Nucleus accumbens (tissue), 56 donors: ENCODE measurements at regions not wholly inside any gene's neighbourhood (a gene's known extent, or its start where the extent isn't known, plus 50 kb on each side); places are given as distances from the start of the nearest gene placed in this dataset.
"Not testable (repeated sequence)": the region's sequence is repeated elsewhere in the genome, so short reads cannot be mapped to it uniquely, and the experiment has no call there.

ENCODE experiments used
- DNase-seq, 56 donors: peaks; one replicate each; lab custom pipeline; 2025; lab: John Stamatoyannopoulos, UW

DNA sequence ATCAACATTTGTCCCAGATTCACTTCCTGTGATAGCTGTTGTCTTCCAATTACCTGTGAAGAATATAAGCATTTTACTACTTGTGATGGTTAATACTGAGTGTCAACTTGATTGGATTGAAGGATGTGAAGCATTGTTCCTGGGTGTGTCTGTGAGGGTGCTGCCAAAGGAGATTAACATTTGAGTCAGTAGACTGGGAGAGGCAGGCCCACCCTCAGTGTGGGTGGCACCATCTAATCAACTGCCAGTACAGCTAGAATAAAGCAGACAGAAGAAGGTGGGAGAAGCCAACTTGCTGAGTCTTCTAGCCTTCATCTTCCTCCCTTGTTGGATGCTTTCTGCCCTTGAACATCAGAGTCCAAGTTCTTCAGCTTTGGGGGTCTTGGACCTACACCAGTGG, 660.4 kb upstream of the GOT2 start:
- peak in 8 of 56 donors; percentile 5 to 47 (median 12) for DNase-seq

DNA sequence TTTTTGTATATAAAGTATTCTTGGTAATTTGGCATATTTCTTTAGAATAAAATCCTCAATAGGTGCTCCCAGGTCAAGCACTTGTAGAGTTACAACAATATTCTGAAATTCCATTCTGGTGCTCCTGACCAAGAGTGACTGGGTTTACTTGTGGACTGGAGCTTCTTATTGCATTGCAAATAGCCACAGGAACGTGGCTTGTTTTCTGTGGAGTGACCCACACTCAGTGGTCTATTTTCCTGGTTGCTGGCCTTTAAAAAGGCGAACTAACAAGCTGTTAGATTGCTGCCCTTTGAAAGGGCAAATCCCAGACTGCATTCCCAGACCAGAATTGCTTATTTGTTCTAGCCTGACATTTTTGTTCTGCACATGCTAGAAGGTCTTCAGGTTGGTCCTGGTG, 658.8 kb upstream of the GOT2 start:
- DNase-seq = no peak

DNA sequence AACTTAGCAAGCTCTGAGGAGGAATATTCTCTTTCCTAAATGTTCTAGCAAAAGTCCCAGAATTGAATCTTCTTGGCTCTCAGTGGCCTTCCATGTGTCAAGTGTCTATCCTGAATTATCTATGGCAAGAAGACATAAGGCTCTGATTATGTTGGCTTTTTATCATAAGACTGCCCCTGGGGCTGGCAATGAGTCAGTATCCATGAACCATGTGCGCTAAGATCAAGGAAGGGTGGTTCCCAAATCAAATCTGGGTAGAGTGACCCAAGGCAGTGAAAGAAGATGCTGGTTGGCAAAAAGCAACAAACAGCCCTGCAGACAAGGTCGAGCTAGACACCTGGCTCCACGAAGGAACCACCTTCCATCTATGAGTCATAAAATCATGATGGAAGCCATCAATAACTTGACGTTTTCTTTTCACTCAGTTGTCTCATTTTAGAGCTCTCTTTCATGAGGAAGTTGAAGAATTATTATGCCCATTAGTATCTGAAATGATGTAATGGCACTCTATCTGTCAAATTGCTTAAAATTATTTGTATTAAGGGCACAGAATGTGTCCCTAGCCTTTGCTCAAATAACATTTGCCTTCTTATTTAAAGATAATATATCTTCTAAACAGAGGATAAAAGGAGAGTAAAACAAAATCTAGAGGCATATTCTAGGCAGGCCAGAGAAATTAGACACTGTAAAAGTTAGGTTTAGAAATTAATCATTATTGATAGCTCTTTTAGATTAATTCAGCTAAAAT, 657.7 kb upstream of the GOT2 start:
- DNase-seq = no peak

DNA sequence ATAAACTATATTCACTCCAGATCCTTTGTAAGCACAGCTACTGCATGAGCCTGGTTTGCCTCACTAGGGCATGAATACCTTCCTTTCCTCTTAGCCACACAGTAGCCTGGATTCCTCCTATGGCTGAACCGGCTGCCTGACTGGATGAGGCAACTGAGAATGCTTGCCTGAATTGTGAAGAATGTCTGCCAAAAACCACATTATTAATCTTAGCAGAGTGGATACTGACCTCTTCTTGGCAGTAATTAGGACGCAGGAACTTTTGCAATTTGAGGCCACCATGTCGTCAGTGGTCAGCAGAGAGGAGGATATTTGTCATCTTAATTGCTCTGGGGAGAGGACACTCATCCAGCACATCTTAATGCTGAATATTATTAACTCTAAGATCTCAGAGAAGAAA, 651.8 kb upstream of the GOT2 start:
- no peak for DNase-seq

DNA sequence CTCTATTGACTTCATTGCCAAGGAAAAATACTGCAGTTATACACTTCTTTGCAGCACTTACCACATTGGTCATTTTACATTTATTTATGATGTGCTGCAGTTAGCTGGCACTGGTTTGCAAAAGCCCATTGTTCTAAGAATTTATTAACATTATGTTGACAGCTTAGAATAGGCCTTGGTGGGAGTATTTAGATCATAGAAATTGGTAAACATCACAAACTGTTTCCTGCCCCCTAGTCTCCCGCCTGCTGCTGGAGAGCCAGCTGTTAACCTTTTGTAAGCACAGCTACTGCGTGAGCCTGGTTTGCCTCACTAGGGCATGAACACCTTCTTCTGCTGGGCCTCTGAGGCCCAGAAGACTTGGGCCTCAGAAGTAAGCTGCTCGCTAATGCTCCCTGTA, 651.4 kb upstream of the GOT2 start:
- no peak for DNase-seq

DNA sequence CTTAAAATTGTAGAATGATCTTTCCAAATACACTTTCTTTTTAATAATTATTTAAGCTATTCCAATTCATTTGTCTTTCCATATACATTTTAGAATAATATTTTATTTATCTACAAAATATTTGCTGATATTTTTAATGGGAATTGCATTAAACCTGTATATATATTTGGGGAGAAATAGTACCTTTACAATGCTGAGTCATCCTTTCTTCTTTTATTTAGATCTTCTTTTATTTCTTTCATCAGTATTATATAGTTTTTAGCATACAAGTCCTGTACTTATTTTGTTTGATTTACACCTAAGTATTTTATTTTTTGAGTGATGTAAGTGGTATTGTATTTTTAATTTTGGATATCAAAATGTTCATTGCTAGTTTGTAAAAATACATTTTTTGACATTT, 639.5 kb upstream of the GOT2 start:
- no peak for DNase-seq

DNA sequence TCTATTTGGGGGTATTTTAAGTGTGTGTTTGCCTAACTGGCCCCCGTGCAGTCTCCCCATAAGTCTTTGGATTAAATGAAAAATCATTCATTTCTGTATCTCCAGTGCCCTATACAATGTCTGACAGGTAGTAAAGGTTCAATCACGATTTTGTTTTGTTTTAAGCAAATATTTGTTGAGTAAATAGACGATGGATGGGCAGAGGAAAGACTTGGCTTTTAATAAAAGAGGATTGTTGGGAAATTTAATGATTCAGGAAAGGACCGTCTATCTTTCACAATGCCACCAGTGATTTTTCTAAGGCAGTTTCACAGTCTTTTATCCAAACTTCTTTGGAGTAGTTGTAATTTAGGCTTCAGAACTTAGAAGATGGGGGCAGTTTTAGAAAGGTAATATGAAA, 636.6 kb upstream of the GOT2 start:
- DNase-seq = no peak

DNA sequence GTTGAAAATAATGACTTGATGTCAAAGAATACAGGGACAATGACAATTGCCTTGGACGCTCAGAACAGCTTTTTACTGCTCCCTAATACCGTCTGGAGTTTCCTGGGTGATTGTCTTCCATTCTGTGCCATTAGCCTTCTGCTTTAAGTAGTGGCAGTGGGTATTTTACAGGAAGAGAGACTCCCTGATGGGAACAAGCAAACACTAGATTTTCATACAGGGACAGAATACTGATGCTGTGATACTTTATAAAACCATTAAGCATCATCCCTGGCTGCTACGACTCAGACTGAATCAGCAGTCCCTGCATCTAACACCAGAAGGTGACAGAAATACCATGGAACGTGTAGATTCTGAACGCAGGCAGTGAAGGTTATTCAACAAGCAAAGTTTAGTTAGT, 635.4 kb upstream of the GOT2 start:
- no peak for DNase-seq

DNA sequence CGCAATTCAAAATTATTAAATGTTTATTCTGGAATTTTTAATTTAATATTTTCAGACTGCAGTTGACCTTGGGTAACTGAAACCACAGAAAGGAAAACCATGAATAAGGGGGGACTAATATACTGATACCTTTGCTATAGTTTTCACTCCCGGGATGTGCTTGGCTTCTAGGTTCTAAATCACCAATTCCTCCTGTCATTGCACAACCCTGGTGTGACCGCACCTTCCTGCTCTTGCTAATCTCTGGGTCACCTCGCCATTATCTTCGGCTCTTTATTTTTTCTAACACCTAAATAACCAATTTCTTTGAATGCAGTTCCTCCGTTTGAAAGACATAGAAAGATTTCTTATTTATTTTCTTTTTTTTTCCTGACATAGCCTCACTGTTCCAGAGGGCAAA, 634.5 kb upstream of the GOT2 start:
- no peak for DNase-seq

DNA sequence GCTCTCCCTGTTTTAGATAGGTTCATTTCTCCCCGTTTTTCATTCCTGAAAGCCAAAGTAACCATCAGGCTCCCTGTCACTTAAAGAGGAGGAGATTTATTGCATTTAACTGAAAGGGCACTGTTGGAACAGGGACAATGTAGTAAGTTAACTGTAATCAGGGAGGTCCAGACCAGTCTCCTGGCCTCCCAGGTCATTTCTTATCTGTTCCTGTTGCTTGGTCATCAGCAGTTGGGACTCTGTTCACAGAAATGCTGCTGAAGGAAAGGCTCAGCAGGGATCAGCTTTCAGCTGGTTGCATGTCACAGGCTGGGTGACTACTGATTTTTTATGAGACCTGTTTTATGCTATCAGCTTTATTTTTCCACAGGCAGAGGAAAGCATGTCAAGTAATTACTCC, 622.6 kb upstream of the GOT2 start:
- no peak for DNase-seq

DNA sequence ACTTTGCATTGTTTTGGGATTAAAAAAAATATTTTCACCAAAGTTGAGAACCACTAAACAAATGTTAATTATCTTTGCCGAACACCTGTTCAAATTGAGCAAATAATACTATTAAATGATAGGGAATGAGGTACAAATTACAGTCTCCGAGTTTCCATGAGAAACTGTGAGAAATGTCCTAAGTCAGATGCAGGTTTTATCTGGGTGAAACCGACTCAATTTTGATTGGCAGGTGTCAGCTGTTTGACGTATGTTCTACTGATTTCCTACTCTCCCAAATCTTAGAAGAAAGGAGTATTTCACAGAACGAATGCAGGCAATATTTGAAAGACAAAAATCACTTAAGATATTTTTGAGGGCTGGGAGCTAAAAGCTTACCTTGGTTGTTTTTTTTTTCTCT, 622.0 kb upstream of the GOT2 start:
- DNase-seq = no peak

DNA sequence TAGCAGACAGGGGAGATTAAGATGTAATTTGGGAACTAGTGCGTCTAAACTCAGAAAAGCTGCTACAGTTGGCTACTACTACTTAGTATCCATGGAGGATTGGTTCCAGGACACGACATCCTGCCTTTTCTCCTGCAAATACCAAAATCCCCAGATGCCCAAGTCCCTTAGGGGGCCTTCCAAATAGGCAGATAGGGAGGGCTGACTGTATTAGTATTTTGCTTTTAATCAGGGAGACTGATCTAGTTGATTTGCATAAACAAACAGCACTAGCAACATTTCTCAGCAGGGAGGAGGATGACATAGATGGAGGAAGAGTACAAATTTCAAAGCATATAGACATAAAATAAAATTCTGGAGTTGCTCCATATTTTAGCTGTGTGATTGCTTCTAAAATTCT, 621.6 kb upstream of the GOT2 start:
- DNase-seq = no peak

DNA sequence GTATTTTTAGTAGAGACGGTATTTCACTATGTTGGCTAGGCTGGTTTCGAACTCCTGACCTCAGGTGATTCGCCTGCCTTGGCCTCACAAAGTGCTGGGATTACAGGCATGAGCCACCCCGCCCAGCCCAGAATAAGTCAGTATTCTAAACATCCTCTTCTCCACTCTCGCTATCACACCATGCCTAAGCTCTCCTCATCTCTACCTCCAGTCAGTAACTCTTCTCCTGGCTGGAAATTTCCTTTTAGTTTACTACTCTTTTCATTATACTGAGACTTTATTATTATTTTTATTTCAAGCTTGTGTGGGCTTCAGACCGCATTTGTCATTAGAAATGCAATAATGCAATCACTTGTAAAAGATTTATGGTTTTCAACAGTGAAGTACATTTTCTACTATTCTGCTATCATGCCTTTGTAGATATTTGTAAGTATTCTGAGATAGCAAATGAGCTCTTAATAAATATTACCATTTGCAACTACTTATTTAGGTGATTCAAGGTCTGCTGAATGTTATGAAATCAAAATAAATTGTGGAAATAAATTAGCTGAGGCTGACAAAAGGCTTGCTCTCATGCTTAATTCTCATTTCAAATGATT, 617.3 kb upstream of the GOT2 start:
- DNase-seq = no peak

DNA sequence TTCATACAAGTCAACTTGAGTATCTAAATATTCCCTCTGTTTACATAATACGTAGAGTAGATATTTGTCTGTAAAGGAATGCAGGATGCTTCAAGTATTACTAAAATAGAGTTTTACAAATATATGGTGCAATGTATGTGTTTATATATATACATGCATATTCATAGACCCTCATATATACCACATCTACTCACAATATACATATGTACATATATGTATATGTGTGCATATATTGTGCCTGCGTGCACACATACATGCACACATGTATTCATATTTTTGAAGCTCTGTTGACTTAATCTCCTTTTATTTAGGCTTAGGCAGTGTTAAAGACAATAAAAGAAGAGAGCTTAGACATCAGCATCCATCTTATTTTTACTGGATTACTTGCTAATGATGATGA, 616.6 kb upstream of the GOT2 start:
- DNase-seq = no peak

DNA sequence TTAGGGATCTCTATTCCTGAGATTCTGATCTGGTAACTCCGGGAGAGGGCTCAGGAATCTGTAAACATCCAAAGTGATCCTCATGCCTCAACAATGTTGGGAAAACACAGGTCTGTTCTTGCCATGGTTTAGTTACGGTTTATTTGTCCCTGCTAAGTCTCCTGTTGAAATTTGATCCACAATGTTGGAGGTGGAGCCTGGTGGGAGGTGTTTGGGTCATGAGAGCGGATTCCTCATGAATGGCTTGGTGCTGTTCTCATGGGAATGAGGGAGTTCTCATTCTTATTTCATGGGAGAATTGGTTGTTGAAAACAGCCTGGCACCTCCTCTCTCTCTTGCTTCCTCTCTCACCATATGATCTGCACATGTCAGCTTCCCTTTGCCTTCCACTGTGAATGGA, 608.6 kb upstream of the GOT2 start:
- no peak for DNase-seq

DNA sequence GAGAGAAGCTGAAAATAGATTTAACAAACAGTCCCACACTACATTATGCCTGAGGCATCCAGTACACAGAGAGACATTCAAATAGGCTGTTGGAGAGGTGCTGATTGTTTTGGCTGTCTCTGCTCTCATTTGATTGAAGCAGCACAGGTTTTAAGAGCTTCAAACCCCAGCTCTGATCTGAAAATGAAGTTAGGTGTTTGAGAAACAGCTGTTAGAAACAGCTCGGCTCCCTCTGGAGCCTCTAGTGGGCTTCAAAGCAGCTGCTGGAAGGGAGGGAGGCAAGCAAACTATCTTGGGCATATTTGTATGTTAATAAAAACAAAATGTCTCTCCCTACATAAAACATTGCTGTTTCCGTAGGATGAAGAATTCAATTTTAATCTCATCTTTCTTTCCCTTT, 607.3 kb upstream of the GOT2 start:
- no peak for DNase-seq

DNA sequence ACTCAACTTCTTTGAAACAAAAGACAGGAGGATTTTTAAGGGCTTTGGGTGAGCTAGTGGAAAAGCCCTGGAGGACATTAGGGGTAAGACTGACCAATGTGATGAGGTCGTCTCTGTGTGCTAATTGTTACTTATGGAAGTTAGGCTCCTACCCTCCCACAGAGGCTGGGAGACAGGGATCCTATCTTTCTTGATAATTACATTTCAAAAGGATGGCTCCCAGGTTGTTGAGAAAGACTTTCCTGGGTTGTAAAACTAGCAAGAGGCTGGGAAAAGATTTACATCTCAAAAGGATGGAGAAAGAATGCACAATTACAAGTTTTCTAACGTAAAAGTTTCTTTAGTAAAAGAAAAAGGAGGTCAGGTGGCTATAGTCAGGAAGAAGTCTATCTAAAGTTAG, 605.8 kb upstream of the GOT2 start:
- DNase-seq = no peak

DNA sequence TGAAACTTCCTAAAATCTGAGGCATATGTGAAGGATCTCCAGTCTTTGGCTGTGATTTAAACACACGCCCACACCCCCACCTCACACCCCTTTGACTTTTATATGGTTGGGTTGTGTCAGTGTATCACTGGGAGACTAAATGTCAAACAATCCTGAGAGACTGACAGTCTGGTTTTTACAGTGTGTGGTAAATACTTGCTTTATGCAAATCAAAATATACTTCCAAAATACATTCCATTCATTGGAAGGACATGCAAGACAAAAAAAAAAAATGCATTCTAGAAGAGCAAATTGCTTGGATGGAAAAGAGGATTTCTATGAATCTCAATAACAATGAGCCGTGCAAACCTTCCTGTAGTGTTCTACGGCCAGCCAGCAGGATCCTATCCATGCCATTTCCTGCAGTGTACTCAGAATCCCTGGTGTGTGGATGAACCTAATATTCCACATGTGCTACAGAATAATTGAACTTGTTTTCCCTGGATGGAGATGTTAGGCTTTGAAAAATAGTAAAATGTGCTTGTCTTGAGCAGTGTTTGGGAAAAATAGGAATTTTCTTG, 602.1 kb upstream of the GOT2 start:
- DNase-seq = no peak

DNA sequence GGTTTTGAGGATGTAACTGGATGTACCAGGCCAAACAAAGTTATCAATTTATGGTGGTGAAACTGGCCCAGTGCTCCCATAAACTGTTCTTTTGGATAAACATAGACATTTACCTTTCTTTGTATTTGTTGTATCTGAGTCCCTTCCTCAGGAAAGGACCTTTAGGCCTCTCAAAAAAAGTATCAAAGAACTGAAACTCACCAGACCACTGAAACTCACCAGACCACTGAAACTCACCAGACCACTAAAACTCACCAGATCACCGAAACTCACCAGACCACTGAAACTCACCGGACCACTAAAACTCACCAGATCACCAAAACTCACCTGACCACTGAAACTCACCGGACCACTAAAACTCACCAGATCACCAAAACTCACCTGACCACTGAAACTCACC, 597.6 kb upstream of the GOT2 start:
- not testable (repeated sequence) for DNase-seq

DNA sequence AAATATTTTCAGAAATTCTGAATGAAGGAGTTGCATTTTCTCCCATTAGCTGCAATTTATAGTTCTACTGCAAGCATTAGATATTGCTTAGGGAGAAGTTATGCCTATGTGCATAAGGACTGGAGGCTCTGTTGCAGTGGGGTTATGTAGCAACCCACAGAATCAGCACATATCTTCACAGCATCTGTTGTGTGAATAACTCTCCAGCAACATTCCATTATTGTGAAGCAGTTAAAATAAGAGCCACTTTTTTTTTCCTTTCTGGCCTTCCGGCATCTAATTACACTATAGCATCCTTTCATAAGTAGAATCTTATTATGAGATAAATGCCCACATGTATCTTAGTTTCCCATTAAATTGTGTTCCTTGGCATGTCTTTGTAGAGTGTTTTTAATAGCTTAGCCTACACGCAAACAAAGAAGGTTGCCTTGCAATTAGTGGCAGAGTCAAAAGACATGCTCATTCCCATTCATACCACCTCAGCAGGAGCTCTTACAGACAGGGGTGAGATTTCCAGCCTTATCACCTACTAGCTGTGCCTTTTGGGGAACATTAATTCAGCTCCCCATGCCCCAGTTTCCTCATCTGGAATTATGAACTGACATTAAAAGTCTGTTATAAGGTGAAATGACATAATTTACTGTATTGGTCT, 596.0 kb upstream of the GOT2 start:
- no peak for DNase-seq

DNA sequence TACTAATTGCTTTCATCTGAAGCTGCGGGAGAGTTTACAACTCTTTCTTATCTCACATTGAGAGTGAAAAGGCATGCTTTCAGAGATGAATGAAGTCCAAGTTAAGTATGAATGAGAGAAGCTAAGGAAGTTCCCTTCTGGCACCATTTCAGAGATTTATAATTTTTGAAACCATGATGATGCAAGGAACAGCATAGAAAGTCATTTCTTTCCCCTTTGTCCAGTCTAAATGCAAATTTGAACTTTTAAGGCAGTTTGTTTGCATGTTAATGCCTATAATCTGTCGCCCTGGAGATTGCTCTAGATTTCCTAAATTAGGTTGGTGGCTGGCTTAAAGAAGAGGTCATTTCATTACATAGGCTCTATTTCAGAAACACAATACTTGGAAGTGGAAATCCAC, 594.8 kb upstream of the GOT2 start:
- DNase-seq = no peak

DNA sequence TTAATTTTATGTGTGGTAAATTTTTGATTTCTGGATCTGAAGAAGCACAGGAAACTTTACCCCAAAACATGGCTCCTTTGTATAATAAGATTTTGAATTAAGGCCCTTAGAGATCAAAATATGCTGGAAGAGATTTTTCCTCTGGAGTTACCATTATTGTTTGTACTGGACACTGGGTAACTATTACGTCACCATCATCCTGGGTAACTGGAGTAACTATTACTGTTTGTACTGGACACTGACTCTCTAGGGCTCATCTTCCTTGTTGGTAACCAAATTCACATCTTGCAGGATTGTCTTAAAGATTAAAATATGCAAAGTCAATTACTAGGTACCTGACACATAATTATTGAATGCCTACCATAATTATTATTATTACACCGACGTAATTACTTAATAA, 593.8 kb upstream of the GOT2 start:
- DNase-seq = no peak
